Endothelial cell of umbilical vein (primary cell): ENCODE measurements at regions not wholly inside any gene's neighbourhood (a gene's known extent, or its start where the extent isn't known, plus 50 kb on each side); places are given as distances from the start of the nearest gene placed in this dataset.

Experiments used
- BruUV-seq: library from RNA; stranded (reverse); fragments of 400-500 nt; replicated peaks from 2 replicates; lab custom pipeline; 2021; lab: Mats Ljungman, UMichigan
- CTCF ChIA-PET: fragments of 300-600, 350-600 bp; sonication (Branson Sonifier 250); formaldehyde crosslinking; loops from one replicate; lab custom pipeline; 2021; ENCODE audit warnings: antibody characterized with exemption, inconsistent platforms; lab: Charles Lee
- POLR2A ChIA-PET: fragments of 300-600, 350-600 bp; sonication (Branson Sonifier 250); formaldehyde crosslinking; loops from one replicate; lab custom pipeline; 2021; ENCODE audit warnings: antibody characterized with exemption, inconsistent platforms; lab: Charles Lee
- DNase-seq: peaks from one replicate; pipeline ENCODE4 v3.0.0-alpha.2; 2011; ENCODE audit warnings: low read depth, low spot score
- FAIRE-seq: peaks from 2 replicates; lab custom pipeline; 2011; peaks lifted over from hg19 to GRCh38; lab: Jason Lieb, UNC
- H2AFZ ChIP-seq: 2 replicates; pipeline ENCODE4 v1.6.0; 2012; ENCODE audit warnings: low read depth, low read length, control low read depth, inconsistent platforms
- H3K27ac ChIP-seq: 2 replicates; pipeline ENCODE4 v1.5.1; 2011; ENCODE audit warnings: low read depth, mild to moderate bottlenecking, control low read depth, low read length, moderate library complexity; ENCODE audit not compliant: insufficient read depth
- H3K27me3 ChIP-seq, 2 experiments: 2 replicates each; pipeline versions ENCODE4 v1.6.0 to v1.6.1; 2011; ENCODE audit warnings: low read length in 2 of 2, mixed read lengths in 1 of 2; ENCODE audit not compliant: control insufficient read depth in 2 of 2, insufficient read depth in 2 of 2
- H3K36me3 ChIP-seq, 2 experiments: 2 replicates in 1 of 2; 3 replicates in 1 of 2; pipeline ENCODE4 v1.5.1; 2011; ENCODE audit warnings: low read length in 2 of 2, mild to moderate bottlenecking in 1 of 2, moderate library complexity in 1 of 2; ENCODE audit not compliant: control insufficient read depth in 2 of 2, insufficient read depth in 2 of 2; ENCODE audit errors: extremely low read depth in 1 of 2
- H3K4me1 ChIP-seq: 3 replicates; pipeline ENCODE4 v1.5.1; 2011; ENCODE audit warnings: mild to moderate bottlenecking, low read length; ENCODE audit not compliant: control insufficient read depth, insufficient read depth; ENCODE audit errors: extremely low read depth
- H3K4me2 ChIP-seq: 2 replicates; pipeline ENCODE4 v1.6.1; 2011; ENCODE audit warnings: low read length, control low read depth, mixed read lengths; ENCODE audit not compliant: insufficient read depth
- H3K4me3 ChIP-seq, 3 experiments: fragments of 200-600 bp in 1 of 3; sonication (generic), shearing (Covaris generic) in 1 of 3; replicated peaks in 1 of 3; 2 replicates each; pipeline ENCODE4 v1.5.1; 2011 to 2016; ENCODE audit warnings: control low read depth in 3 of 3, low read length in 3 of 3, mild to moderate bottlenecking in 2 of 3, inconsistent platforms in 1 of 3, low read depth in 1 of 3, moderate library complexity in 1 of 3; ENCODE audit not compliant: insufficient read depth in 1 of 3
- H3K79me2 ChIP-seq: 2 replicates; pipeline ENCODE4 v1.6.0; 2012; ENCODE audit warnings: low read length, inconsistent platforms; ENCODE audit not compliant: control insufficient read depth, insufficient read depth
- H3K9ac ChIP-seq: replicated peaks from 2 replicates; pipeline ENCODE3; 2011; ENCODE audit warnings: low read length, control low read depth; ENCODE audit not compliant: insufficient read depth; ENCODE audit errors: extremely low read depth
- H3K9me1 ChIP-seq: replicated peaks from 3 replicates; pipeline ENCODE4 v1.6.0; 2011; ENCODE audit warnings: mild to moderate bottlenecking, low read length; ENCODE audit not compliant: control insufficient read depth, insufficient read depth; ENCODE audit errors: extremely low read depth
- H3K9me3 ChIP-seq: replicated peaks from 2 replicates; pipeline ENCODE4 v1.5.1; 2012; ENCODE audit warnings: low read length, inconsistent platforms; ENCODE audit not compliant: control insufficient read depth, insufficient read depth
- H4K20me1 ChIP-seq: replicated peaks from 2 replicates; pipeline ENCODE3; 2011; ENCODE audit warnings: mild to moderate bottlenecking, low read length; ENCODE audit not compliant: control insufficient read depth, insufficient read depth; ENCODE audit errors: extremely low read depth
- CTCF ChIP-seq, 2 donors: IDR thresholded peaks; 1 replicate in 1 of 2; 2 replicates in 1 of 2; pipeline ENCODE4 v1.5.1; 2011; ENCODE audit warnings: low read length in 2 of 2, mild to moderate bottlenecking in 2 of 2, moderate library complexity in 2 of 2, control low read depth in 1 of 2, inconsistent platforms in 1 of 2, low read depth in 1 of 2; ENCODE audit not compliant: insufficient read depth in 1 of 2; ENCODE audit errors: extremely low read depth in 1 of 2
- EZH2 ChIP-seq: IDR thresholded peaks from 2 replicates; pipeline ENCODE4 v1.6.1; 2012; ENCODE audit warnings: borderline replicate concordance, low read depth, mild to moderate bottlenecking, moderate library complexity, low read length, inconsistent platforms; ENCODE audit not compliant: severe bottlenecking
- FOS ChIP-seq: IDR thresholded peaks from 2 replicates; pipeline ENCODE4 v1.6.1; 2011; ENCODE audit warnings: mild to moderate bottlenecking, low read length, moderate library complexity, borderline replicate concordance; ENCODE audit not compliant: insufficient read depth
- GATA2 ChIP-seq: IDR thresholded peaks from 2 replicates; pipeline ENCODE4 v1.7.0; 2011; ENCODE audit warnings: low read depth, mild to moderate bottlenecking, moderate library complexity, mixed read lengths, low read length; ENCODE audit not compliant: insufficient read length, insufficient read depth
- POLR2A ChIP-seq: IDR thresholded peaks from 2 replicates; pipeline ENCODE4 v1.6.1; 2012; ENCODE audit warnings: low read depth, mild to moderate bottlenecking, control low read depth, low read length
- POLR2AphosphoS5 ChIP-seq: IDR thresholded peaks from 2 replicates; pipeline ENCODE4 v1.6.1; 2012; ENCODE audit warnings: low read depth, mild to moderate bottlenecking, control low read depth, low read length, moderate library complexity; ENCODE audit not compliant: insufficient read depth
- dilution Hi-C: fragments of 300-500 bp; cut with MboI; formaldehyde crosslinking; loops from one replicate; pipeline ENCODE4 v1.15.0; 2019; ENCODE audit warnings: low sequenced_read_pairs; ENCODE audit not compliant: extremely low pct_ligation_motif_present
- intact Hi-C: fragments of 100-400 bp; cut with micrococcal nuclease; formaldehyde crosslinking; loops from one replicate; pipeline ENCODE4 v1.10.0; 2022
- TF ChIP-seq, protein P1 (sequence below): IDR thresholded peaks from 2 replicates; pipeline ENCODE4 v1.6.1; 2011; ENCODE audit not compliant: insufficient read depth, insufficient read length

DNA sequence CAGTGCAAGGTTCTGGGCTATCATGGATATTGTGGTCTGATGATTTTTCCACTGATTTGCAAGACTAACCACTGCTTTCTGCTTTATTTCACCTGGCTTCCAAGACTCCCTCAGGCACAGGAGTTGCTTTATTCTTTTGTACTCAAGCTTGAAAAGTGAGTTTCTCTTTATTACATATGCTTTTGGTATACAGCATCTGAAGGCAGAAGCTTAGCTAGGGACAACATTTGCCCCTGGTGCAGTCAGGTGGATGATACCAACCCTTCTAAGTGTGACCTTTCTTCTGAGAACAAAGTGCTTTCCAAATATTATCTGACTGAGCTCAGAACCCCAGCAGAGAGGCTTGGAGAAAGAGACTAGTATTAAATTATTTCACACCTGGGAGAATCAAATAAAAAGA, 94.0 kb upstream of the PHACTR1 start:
- no peaks in the 10 kb centered on the region for H4K20me1 ChIP-seq
- no peak overlapping the region for H3K27ac ChIP-seq
- FAIRE-seq (no peak), DNase-seq (no peak)
- no peak overlapping the region for H3K9ac ChIP-seq
- H3K4me1 ChIP-seq: no peaks in the 10 kb centered on the region
- no peaks in the 10 kb centered on the region for H3K36me3 ChIP-seq
- ChIA-PET POLR2A (no interaction called here), CTCF (interaction anchor here (1.4 kb wide), 1 partner anchor 15 kb away, joined by 6 read pairs; no protein-coding TSS in a partner anchor)
- peaks cover 2 to 11% of the 10 kb centered on the region in 2 experiments for H3K27me3 ChIP-seq
- no peaks in the 10 kb centered on the region for H3K9me1 ChIP-seq
- H2AFZ ChIP-seq: no peak overlapping the region
- H3K9me3 ChIP-seq: no peaks in the 10 kb centered on the region
- intact Hi-C loops: no loop called here
- no peaks in the 10 kb centered on the region for H3K79me2 ChIP-seq
- dilution Hi-C loops: no loop called here
- TF ChIP-seq FOS: no peak
- TF ChIP-seq EZH2: no peak
- no peak for TF ChIP-seq POLR2A
- no peak overlapping the region for H3K4me2 ChIP-seq
- BruUV-seq: no TSS peak
- no peak overlapping the region for H3K4me3 ChIP-seq

DNA sequence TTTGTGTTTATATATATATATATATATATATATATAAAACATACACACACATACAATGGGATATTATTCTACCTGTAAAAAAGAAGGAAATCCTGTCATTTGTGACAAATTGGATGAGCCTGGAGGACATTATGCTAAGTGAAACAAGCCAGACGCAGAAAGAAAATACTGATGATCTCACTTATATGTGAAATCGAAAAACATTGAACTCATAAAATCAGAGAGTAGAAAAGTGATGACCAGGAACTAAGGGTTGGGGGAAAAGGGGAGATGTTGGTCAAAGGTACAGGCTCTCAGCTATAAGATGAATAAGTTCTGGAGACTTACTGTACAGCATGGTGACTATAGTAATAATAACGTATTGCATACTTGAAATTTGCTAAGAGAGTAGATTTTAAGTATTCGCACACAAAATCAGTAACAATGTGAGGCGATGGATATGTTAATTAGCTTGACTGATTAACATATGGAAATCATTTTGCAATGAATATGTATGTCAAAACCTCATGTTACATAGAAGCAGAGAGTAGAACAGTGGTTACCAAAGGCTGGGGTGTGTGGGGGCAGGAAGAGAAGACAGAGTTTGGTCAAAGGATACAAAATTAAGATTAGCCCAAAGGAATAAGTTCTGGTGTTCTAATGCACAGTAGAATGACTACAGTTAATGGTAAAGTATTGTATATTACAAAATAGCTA, 92.3 kb upstream of the PHACTR1 start:
- DNase-seq: no peak
- no peaks in the 10 kb centered on the region for H3K79me2 ChIP-seq
- H3K27me3 ChIP-seq: peaks cover 2 to 12% of the 10 kb centered on the region in 2 experiments
- TF ChIP-seq GATA2: no peak
- TF ChIP-seq, protein P1, sequence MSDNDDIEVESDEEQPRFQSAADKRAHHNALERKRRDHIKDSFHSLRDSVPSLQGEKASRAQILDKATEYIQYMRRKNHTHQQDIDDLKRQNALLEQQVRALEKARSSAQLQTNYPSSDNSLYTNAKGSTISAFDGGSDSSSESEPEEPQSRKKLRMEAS: no peak
- TF ChIP-seq POLR2A: no peak
- TF ChIP-seq EZH2: no peak
- TF ChIP-seq CTCF (IDR thresholded peaks at IDR 0.05; ENCODE audit: extremely low read depth in 1 of 2, insufficient read depth in 1 of 2, low read depth in 1 of 2, low read length in 2 of 2): no peak
- no peak for TF ChIP-seq FOS
- TF ChIP-seq POLR2AphosphoS5: no peak
- POLR2A ChIA-PET: no interaction called here
- no peak overlapping the region for H3K4me3 ChIP-seq
- BruUV-seq: no TSS peak
- H3K27ac ChIP-seq: no peak overlapping the region
- FAIRE-seq: no peak
- CTCF ChIA-PET: interaction anchor here (1.3 kb wide), 1 partner anchor 14 kb away, joined by 3 read pairs; no protein-coding TSS in a partner anchor
- no peak overlapping the region for H3K9ac ChIP-seq
- no peaks in the 10 kb centered on the region for H3K9me3 ChIP-seq
- H3K4me1 ChIP-seq: no peaks in the 10 kb centered on the region
- H3K9me1 ChIP-seq: no peaks in the 10 kb centered on the region
- dilution Hi-C loops (no loop called here), intact Hi-C loops (no loop called here)
- no peak overlapping the region for H2AFZ ChIP-seq
- H3K36me3 ChIP-seq: no peaks in the 10 kb centered on the region
- no peak overlapping the region for H3K4me2 ChIP-seq
- no peaks in the 10 kb centered on the region for H4K20me1 ChIP-seq
